ENCODE measurements at regions not wholly inside any gene's neighbourhood (a gene's known extent, or its start where the extent isn't known, plus 50 kb on each side); places are given as distances from the start of the nearest gene placed in this dataset.

DNA sequence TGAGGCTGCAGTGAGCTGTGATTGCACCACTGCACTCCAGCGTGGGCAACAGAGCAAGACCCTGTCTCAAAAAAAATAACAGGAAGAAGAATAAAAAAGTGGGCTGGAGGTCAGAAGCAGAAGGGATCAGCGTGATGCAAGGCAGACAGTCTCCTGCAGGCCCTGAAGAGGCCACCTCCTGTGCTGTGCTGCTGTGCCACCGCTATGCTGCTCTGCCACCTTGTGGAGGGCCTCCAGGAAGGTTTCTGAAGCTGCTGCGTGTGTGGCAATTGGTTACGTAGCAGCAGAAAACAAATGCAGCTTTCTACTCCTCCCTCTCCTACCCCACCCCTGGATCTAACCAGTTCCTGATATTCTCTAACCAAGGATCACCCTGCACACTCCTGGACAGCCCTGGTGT is 815.5 kb downstream of the KCNJ18 start:
- H3K27ac ChIP-seq (ENCODE audit: low read depth): no peak overlapping the region
- peaks cover 27% of the 10 kb centered on the region for H3K36me3 Mint-ChIP-seq (ENCODE audit: low read depth)
- no peaks in the 10 kb centered on the region for H3K4me1 Mint-ChIP-seq
- no peak for DNase-seq (ENCODE audit: low spot score)
- no peaks in the 10 kb centered on the region for H3K79me2 ChIP-seq (replicated peaks; ENCODE audit: insufficient read depth)
- ATAC-seq: no peak
- no peak overlapping the region for H3K27ac Mint-ChIP-seq
- H3K4me3 ChIP-seq: no peak overlapping the region
- no peaks in the 10 kb centered on the region; the same call in 1 of the 2 replicates for H3K36me3 ChIP-seq (ENCODE audit: insufficient read depth)
- no peaks in the 10 kb centered on the region for H4K20me1 ChIP-seq (replicated peaks; ENCODE audit: insufficient read depth)
- TF ChIP-seq STAT1 (IDR thresholded peaks at IDR 0.05; ENCODE audit: unreplicated experiment) (no peak), JUNB (IDR thresholded peaks at IDR 0.05; ENCODE audit: unreplicated experiment) (no peak), CREB1 (CRISPR knock-in tag; IDR thresholded peaks at IDR 0.05; ENCODE audit: low read depth) (no peak), EZH2phosphoT487 (IDR thresholded peaks at IDR 0.05; ENCODE audit: unreplicated experiment) (no peak)
- TF ChIP-seq, protein P1, sequence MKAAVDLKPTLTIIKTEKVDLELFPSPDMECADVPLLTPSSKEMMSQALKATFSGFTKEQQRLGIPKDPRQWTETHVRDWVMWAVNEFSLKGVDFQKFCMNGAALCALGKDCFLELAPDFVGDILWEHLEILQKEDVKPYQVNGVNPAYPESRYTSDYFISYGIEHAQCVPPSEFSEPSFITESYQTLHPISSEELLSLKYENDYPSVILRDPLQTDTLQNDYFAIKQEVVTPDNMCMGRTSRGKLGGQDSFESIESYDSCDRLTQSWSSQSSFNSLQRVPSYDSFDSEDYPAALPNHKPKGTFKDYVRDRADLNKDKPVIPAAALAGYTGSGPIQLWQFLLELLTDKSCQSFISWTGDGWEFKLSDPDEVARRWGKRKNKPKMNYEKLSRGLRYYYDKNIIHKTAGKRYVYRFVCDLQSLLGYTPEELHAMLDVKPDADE (IDR thresholded peaks at IDR 0.05): no peak
- H3K27me3 Mint-ChIP-seq (ENCODE audit: insufficient read depth, low read depth, poor library complexity): peaks cover 12% of the 10 kb centered on the region
- H2AFZ ChIP-seq: no peak overlapping the region
- no peaks in the 10 kb centered on the region for H3K27me3 ChIP-seq (ENCODE audit: insufficient read depth)
- no peak overlapping the region for H3K4me2 ChIP-seq
- no peaks in the 10 kb centered on the region for H3K9me2 ChIP-seq (ENCODE audit: insufficient read depth)
- no peak overlapping the region for H3K4me3 Mint-ChIP-seq
- H3K9me3 Mint-ChIP-seq: peaks cover 94% of the 10 kb centered on the region
- H3F3A ChIP-seq (replicated peaks; ENCODE audit: low read depth): no peaks in the 10 kb centered on the region
- no peaks in the 10 kb centered on the region for H3K4me1 ChIP-seq (ENCODE audit: insufficient read depth)

DNA sequence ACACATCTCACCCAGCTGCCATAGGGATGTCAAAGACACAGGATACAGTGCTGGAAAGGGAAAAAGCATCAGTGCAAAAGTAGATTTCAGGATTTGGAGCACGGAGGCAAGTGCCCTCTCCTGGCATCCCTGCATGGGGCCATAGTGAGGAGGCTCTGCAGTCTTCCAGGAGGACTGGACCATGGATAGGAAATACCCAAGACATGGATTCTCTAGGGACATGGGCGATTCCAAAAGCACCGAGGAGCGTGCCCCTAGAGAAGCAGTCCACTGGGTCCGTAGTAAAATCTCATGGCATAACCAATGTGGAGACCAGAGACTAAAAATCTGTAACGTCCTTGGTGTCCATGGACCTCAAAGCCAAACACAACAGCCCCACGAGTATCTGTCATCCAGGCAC is 818.2 kb downstream of the KCNJ18 start:
- Histone ChIP-seq H3K4me3 (no peak overlapping the region), H3K36me3 (ENCODE audit: insufficient read depth) (no peaks in the 10 kb centered on the region), H3K4me2 (no peak overlapping the region), H3K9me2 (ENCODE audit: insufficient read depth) (no peaks in the 10 kb centered on the region), H3K79me2 (replicated peaks; ENCODE audit: insufficient read depth) (no peaks in the 10 kb centered on the region), H3K27me3 (ENCODE audit: insufficient read depth) (no peaks in the 10 kb centered on the region), H4K20me1 (replicated peaks; ENCODE audit: insufficient read depth) (no peaks in the 10 kb centered on the region), H3F3A (replicated peaks; ENCODE audit: low read depth) (no peaks in the 10 kb centered on the region), H2AFZ (no peak overlapping the region), H3K4me1 (ENCODE audit: insufficient read depth) (no peaks in the 10 kb centered on the region), H3K27ac (ENCODE audit: low read depth) (no peak overlapping the region)
- H3K4me1 Mint-ChIP-seq: no peaks in the 10 kb centered on the region
- TF ChIP-seq JUNB (IDR thresholded peaks at IDR 0.05; ENCODE audit: unreplicated experiment): no peak
- TF ChIP-seq, protein P2, sequence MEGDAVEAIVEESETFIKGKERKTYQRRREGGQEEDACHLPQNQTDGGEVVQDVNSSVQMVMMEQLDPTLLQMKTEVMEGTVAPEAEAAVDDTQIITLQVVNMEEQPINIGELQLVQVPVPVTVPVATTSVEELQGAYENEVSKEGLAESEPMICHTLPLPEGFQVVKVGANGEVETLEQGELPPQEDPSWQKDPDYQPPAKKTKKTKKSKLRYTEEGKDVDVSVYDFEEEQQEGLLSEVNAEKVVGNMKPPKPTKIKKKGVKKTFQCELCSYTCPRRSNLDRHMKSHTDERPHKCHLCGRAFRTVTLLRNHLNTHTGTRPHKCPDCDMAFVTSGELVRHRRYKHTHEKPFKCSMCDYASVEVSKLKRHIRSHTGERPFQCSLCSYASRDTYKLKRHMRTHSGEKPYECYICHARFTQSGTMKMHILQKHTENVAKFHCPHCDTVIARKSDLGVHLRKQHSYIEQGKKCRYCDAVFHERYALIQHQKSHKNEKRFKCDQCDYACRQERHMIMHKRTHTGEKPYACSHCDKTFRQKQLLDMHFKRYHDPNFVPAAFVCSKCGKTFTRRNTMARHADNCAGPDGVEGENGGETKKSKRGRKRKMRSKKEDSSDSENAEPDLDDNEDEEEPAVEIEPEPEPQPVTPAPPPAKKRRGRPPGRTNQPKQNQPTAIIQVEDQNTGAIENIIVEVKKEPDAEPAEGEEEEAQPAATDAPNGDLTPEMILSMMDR (conservative IDR thresholded peaks at IDR 0.05; ENCODE audit: low read depth in 2 of 2): no peak
- no peak for TF ChIP-seq EZH2 (IDR thresholded peaks at IDR 0.05; ENCODE audit: low read depth, unreplicated experiment)
- no peak for TF ChIP-seq ZNF114 (CRISPR knock-in tag; IDR thresholded peaks at IDR 0.05)
- no peak for TF ChIP-seq CREB1 (CRISPR knock-in tag; IDR thresholded peaks at IDR 0.05; ENCODE audit: low read depth)
- peaks cover 70% of the 10 kb centered on the region for H3K9me3 Mint-ChIP-seq
- H3K36me3 Mint-ChIP-seq (ENCODE audit: low read depth): peaks cover 13% of the 10 kb centered on the region
- H3K27me3 Mint-ChIP-seq (ENCODE audit: insufficient read depth, low read depth, poor library complexity): peaks cover 12% of the 10 kb centered on the region
- ATAC-seq (no peak), DNase-seq (ENCODE audit: low spot score) (no peak)
- no peak overlapping the region for H3K4me3 Mint-ChIP-seq
- H3K27ac Mint-ChIP-seq: no peak overlapping the region

DNA sequence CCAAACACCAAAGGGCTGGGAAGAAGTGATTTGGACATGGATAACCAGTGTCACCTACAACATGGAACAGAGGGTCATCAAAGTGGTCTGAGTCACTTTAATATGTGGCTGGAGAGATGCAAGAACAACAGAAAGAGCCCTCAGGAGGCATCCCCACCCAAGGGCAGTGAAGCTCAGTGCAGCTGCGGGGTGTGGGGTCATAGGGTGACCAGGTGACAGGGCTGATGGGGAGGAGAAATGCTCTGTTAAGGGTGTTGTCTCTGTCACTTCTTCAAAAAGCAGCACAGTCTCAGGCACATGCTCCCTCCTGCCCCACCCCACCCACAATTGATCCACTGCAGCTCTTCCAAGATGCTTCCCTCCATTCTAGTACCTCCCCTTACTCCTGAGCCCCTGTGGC is 819.1 kb downstream of the KCNJ18 start:
- TF ChIP-seq, protein P1 (IDR thresholded peaks at IDR 0.05): no peak
- Histone ChIP-seq H2AFZ (no peak overlapping the region), H3K27me3 (ENCODE audit: insufficient read depth) (no peaks in the 10 kb centered on the region), H3K4me1 (ENCODE audit: insufficient read depth) (no peaks in the 10 kb centered on the region), H3K4me3 (no peak overlapping the region), H3K79me2 (replicated peaks; ENCODE audit: insufficient read depth) (no peaks in the 10 kb centered on the region), H3F3A (replicated peaks; ENCODE audit: low read depth) (no peaks in the 10 kb centered on the region), H3K4me2 (no peak overlapping the region), H3K36me3 (ENCODE audit: insufficient read depth) (no peaks in the 10 kb centered on the region), H3K9me2 (ENCODE audit: insufficient read depth) (no peaks in the 10 kb centered on the region), H3K27ac (ENCODE audit: low read depth) (no peak overlapping the region), H4K20me1 (replicated peaks; ENCODE audit: insufficient read depth) (no peaks in the 10 kb centered on the region)
- no peak for DNase-seq (ENCODE audit: low spot score)
- peaks cover 7% of the 10 kb centered on the region for H3K27me3 Mint-ChIP-seq (ENCODE audit: insufficient read depth, low read depth, poor library complexity)
- H3K9me3 Mint-ChIP-seq: peaks cover 63% of the 10 kb centered on the region
- no peak for ATAC-seq
- H3K27ac Mint-ChIP-seq: no peak overlapping the region
- H3K36me3 Mint-ChIP-seq (ENCODE audit: low read depth): peaks cover 14% of the 10 kb centered on the region
- no peak overlapping the region for H3K4me3 Mint-ChIP-seq
- H3K4me1 Mint-ChIP-seq: no peaks in the 10 kb centered on the region
